ENCODE measurements at regions not wholly inside any gene's neighbourhood (a gene's known extent, or its start where the extent isn't known, plus 50 kb on each side); places are given as distances from the start of the nearest gene placed in this dataset.

DNA sequence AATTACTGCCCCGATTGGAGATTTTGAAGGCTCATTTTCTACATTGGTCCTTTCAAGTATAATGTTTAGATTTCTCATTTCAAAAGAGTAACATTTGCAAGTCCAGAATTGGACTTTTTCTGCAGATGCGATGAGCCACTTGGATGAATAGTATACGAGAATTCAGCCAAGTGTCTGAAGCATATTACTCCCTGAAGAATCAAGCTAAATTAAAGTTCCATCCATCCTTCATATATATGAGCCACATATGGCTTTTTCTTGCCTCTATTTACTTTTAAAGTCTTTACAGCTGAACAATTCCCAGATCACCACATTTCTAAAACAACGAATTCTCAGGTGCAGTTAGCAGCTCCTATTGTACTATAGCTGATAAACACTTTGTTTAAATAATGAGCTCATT, 288.7 kb downstream of the CEMIP2 start:
- TF ChIP-seq, protein P1, sequence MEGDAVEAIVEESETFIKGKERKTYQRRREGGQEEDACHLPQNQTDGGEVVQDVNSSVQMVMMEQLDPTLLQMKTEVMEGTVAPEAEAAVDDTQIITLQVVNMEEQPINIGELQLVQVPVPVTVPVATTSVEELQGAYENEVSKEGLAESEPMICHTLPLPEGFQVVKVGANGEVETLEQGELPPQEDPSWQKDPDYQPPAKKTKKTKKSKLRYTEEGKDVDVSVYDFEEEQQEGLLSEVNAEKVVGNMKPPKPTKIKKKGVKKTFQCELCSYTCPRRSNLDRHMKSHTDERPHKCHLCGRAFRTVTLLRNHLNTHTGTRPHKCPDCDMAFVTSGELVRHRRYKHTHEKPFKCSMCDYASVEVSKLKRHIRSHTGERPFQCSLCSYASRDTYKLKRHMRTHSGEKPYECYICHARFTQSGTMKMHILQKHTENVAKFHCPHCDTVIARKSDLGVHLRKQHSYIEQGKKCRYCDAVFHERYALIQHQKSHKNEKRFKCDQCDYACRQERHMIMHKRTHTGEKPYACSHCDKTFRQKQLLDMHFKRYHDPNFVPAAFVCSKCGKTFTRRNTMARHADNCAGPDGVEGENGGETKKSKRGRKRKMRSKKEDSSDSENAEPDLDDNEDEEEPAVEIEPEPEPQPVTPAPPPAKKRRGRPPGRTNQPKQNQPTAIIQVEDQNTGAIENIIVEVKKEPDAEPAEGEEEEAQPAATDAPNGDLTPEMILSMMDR (IDR thresholded peaks at IDR 0.05; ENCODE audit: control extremely low read depth in 1 of 3, insufficient read depth in 1 of 3, low read depth in 1 of 3, low read length in 3 of 3) = no peak
- TF ChIP-seq POLR2AphosphoS5 (IDR thresholded peaks at IDR 0.05; ENCODE audit: low read depth, low read length) (no peak), SP2 (IDR thresholded peaks at IDR 0.05; ENCODE audit: low read length) (no peak), EZH2 (IDR thresholded peaks at IDR 0.05; ENCODE audit: low read depth, low read length, severe bottlenecking) (no peak), BRCA1 (IDR thresholded peaks at IDR 0.05; ENCODE audit: low read depth, low read length) (no peak), JUN (IDR thresholded peaks at IDR 0.05; ENCODE audit: low read depth, low read length) (no peak), EP300 (IDR thresholded peaks at IDR 0.05; ENCODE audit: borderline replicate concordance in 1 of 2, low read depth in 2 of 2, low read length in 2 of 2) (no peak), GABPA (IDR thresholded peaks at IDR 0.05; ENCODE audit: borderline replicate concordance, insufficient read depth, low read length) (no peak), POLR2A (IDR thresholded peaks at IDR 0.05; ENCODE audit: control extremely low read depth in 1 of 2, low read depth in 2 of 2, low read length in 2 of 2) (no peak), CBX8 (IDR thresholded peaks at IDR 0.05; ENCODE audit: borderline replicate concordance, low read depth, low read length) (no peak), TAF1 (IDR thresholded peaks at IDR 0.05; ENCODE audit: low read depth, low read length) (no peak)
